Panc1 (cell line): ENCODE measurements at regions not wholly inside any gene's neighbourhood (a gene's known extent, or its start where the extent isn't known, plus 50 kb on each side); places are given as distances from the start of the nearest gene placed in this dataset.

Experiments used
- ATAC-seq: fragments of 200-7000 bp; cut with Tn5 transposase; 2 replicates; pipeline ENCODE4 v1.9.1; 2020; ENCODE audit warnings: mild to moderate bottlenecking, moderate library complexity
- BruUV-seq: library from RNA; stranded (reverse); fragments of 400-500 nt; replicated peaks from 2 replicates; lab custom pipeline; 2021; lab: Mats Ljungman, UMichigan
- CTCF ChIA-PET: fragments of 300-600 bp; sonication (Branson Sonifier 250); formaldehyde crosslinking; loops from one replicate; lab custom pipeline; 2022; ENCODE audit warnings: antibody characterized with exemption; lab: Charles Lee
- POLR2A ChIA-PET: fragments of 300-600 bp; sonication (Branson Sonifier 250); formaldehyde crosslinking; loops from one replicate; lab custom pipeline; 2022; ENCODE audit warnings: antibody characterized with exemption; lab: Charles Lee
- DNase-seq: peaks from one replicate; pipeline ENCODE4 v3.0.0-alpha.2; 2010; ENCODE audit warnings: low read depth, low spot score
- H3K27ac ChIP-seq: 2 replicates; pipeline ENCODE4 v1.5.1; 2011; ENCODE audit warnings: mild to moderate bottlenecking, low read length, inconsistent platforms
- H3K27me3 ChIP-seq: fragments of 200-500 bp; sonication (Bioruptor generic); 2 replicates; pipeline ENCODE4 v1.6.0; 2014; ENCODE audit warnings: low read length, inconsistent platforms; ENCODE audit not compliant: control insufficient read depth, insufficient read depth
- H3K36me3 ChIP-seq: fragments of 200-500 bp; sonication (Bioruptor generic); 2 replicates; pipeline ENCODE4 v1.5.1; 2014; ENCODE audit warnings: inconsistent platforms, mild to moderate bottlenecking, low read length, moderate library complexity; ENCODE audit not compliant: control insufficient read depth, insufficient read depth
- H3K4me1 ChIP-seq: 2 replicates; pipeline ENCODE4 v1.5.1; 2011; ENCODE audit warnings: inconsistent platforms, mild to moderate bottlenecking, low read length, moderate library complexity; ENCODE audit not compliant: control insufficient read depth, insufficient read depth
- H3K4me3 ChIP-seq, 2 experiments: 2 replicates each; pipeline ENCODE4 v1.5.1; 2011 to 2012; ENCODE audit warnings: low read depth in 2 of 2, low read length in 2 of 2, mild to moderate bottlenecking in 2 of 2, inconsistent platforms in 1 of 2, moderate library complexity in 1 of 2
- H3K9me3 ChIP-seq: fragments of 200-500 bp; sonication (Bioruptor generic); 2 replicates; pipeline ENCODE4 v1.5.1; 2014; ENCODE audit warnings: low read depth, mild to moderate bottlenecking, inconsistent platforms, low read length, moderate library complexity; ENCODE audit not compliant: control insufficient read depth, insufficient read depth
- CTCF ChIP-seq: fragments of 450-650 bp; IDR thresholded peaks from 2 replicates; pipeline ENCODE4 v1.5.1; 2017; ENCODE audit warnings: mild to moderate bottlenecking
- POLR2AphosphoS5 ChIP-seq: IDR thresholded peaks from 2 replicates; pipeline ENCODE4 v1.6.1; 2012; ENCODE audit warnings: mild to moderate bottlenecking, low read depth, low read length, moderate library complexity
- REST ChIP-seq, 2 experiments: IDR thresholded peaks; 2 replicates each; pipeline ENCODE4 v1.6.1; 2011 to 2012; ENCODE audit warnings: low read depth in 2 of 2, control low read depth in 1 of 2, low read length in 1 of 2, mild to moderate bottlenecking in 1 of 2, moderate library complexity in 1 of 2; ENCODE audit not compliant: insufficient read depth in 1 of 2
- SIN3A ChIP-seq: IDR thresholded peaks from 2 replicates; pipeline ENCODE4 v1.6.1; 2012; ENCODE audit warnings: low read depth, mild to moderate bottlenecking, low read length, moderate library complexity, borderline replicate concordance; ENCODE audit not compliant: insufficient read depth
- TCF7L2 ChIP-seq: IDR thresholded peaks from 2 replicates; pipeline ENCODE4 v1.6.1; 2011; ENCODE audit warnings: mild to moderate bottlenecking, low read depth, low read length, inconsistent platforms
- in situ Hi-C: cut with HindIII; loops from 2 replicates; pipeline ENCODE4 v1.10.0; 2016; ENCODE audit warnings: low sequenced_read_pairs, low pct_unique_long_range_greater_than_20kb
- intact Hi-C: fragments of 100-400 bp; cut with micrococcal nuclease; formaldehyde crosslinking; loops from one replicate; pipeline ENCODE4 v1.10.0; 2022; ENCODE audit not compliant: unreplicated experiment

GRCh38 chrX:129316461-129316860, 206.8 kb downstream of the SMARCA1 start:
- in situ Hi-C loops (no loop called here), intact Hi-C loops (no loop called here)
- ChIA-PET POLR2A (no interaction called here), CTCF (no interaction called here)
- TF ChIP-seq SIN3A = no peak
- no peak for TF ChIP-seq POLR2AphosphoS5
- TF ChIP-seq CTCF = no peak
- no peak for TF ChIP-seq TCF7L2
- TF ChIP-seq REST (IDR thresholded peaks at IDR 0.05; ENCODE audit: insufficient read depth in 1 of 2, low read depth in 2 of 2, low read length in 1 of 2) = no peak
- DNase-seq (no peak), ATAC-seq (no peak)
- Histone ChIP-seq H3K9me3 (no peaks in the 10 kb centered on the region), H3K27me3 (no peaks in the 10 kb centered on the region), H3K4me1 (no peaks in the 10 kb centered on the region), H3K36me3 (no peaks in the 10 kb centered on the region), H3K27ac (no peak overlapping the region), H3K4me3 (no peak overlapping the region)
- BruUV-seq = no TSS peak

- in situ Hi-C loops (no loop called here), intact Hi-C loops (no loop called here)
- no peaks in the 10 kb centered on the region for H3K27me3 ChIP-seq
- no peaks in the 10 kb centered on the region for H3K4me1 ChIP-seq
- BruUV-seq = no TSS peak
- H3K36me3 ChIP-seq = no peaks in the 10 kb centered on the region
- no peak overlapping the region for H3K4me3 ChIP-seq
- no peak overlapping the region for H3K27ac ChIP-seq
- no peaks in the 10 kb centered on the region for H3K9me3 ChIP-seq
- no peak for TF ChIP-seq CTCF
- CTCF ChIA-PET = no interaction called here
- DNase-seq (no peak), ATAC-seq (no peak)
- POLR2A ChIA-PET = no interaction called here
Measured at GRCh38 chrX:129310000-129310399, 213.3 kb downstream of the SMARCA1 start.

GRCh38 chrX:129262912-129263311, 260.4 kb downstream of the SMARCA1 start:
- in situ Hi-C loops (no loop called here), intact Hi-C loops (no loop called here)
- ATAC-seq (no peak), DNase-seq (no peak)
- Histone ChIP-seq H3K27ac (no peak overlapping the region), H3K9me3 (no peaks in the 10 kb centered on the region), H3K4me1 (no peaks in the 10 kb centered on the region), H3K36me3 (no peaks in the 10 kb centered on the region), H3K4me3 (no peak overlapping the region), H3K27me3 (no peaks in the 10 kb centered on the region)
- CTCF ChIA-PET = no interaction called here
- POLR2A ChIA-PET = no interaction called here
- TF ChIP-seq CTCF (no peak), REST (IDR thresholded peaks at IDR 0.05; ENCODE audit: insufficient read depth in 1 of 2, low read depth in 2 of 2, low read length in 1 of 2) (no peak)
- no TSS peak for BruUV-seq
